GM12873 (cell line): ENCODE measurements at regions not wholly inside any gene's neighbourhood (a gene's known extent, or its start where the extent isn't known, plus 50 kb on each side); places are given as distances from the start of the nearest gene placed in this dataset.

Source experiments
- CTCF ChIP-seq: IDR thresholded peaks from 2 replicates; pipeline ENCODE4 v1.5.1; 2012; ENCODE audit warnings: low read depth, mild to moderate bottlenecking, moderate library complexity, low read length, control low read depth; ENCODE audit not compliant: insufficient read depth; ENCODE audit errors: missing control alignments

- TF ChIP-seq CTCF, result no peak
These were observed 261.0 kb downstream of the DOK5 start for GRCh38 chr20:54736421-54736820.

- no peak for TF ChIP-seq CTCF
These were observed 258.3 kb downstream of the DOK5 start for GRCh38 chr20:54733687-54734086.

- TF ChIP-seq CTCF, result no peak
These were observed 252.1 kb downstream of the DOK5 start for GRCh38 chr20:54727490-54727889.

GRCh38 chr20:54726687-54727300, 251.4 kb downstream of the DOK5 start:
- no peak for TF ChIP-seq CTCF

- no peak for TF ChIP-seq CTCF
These were observed 248.3 kb downstream of the DOK5 start for GRCh38 chr20:54723723-54724122.

- TF ChIP-seq CTCF, result no peak
These were observed 242.6 kb downstream of the DOK5 start for GRCh38 chr20:54717983-54718382.

GRCh38 chr20:54716790-54717189, 241.4 kb downstream of the DOK5 start:
- TF ChIP-seq CTCF, result no peak
